GM12864 (cell line): ENCODE measurements at regions not wholly inside any gene's neighbourhood (a gene's known extent, or its start where the extent isn't known, plus 50 kb on each side); places are given as distances from the start of the nearest gene placed in this dataset.

Experiments used
- DNase-seq: peaks from one replicate; pipeline ENCODE4 v3.0.0-alpha.2; 2011; ENCODE audit warnings: low read depth
- H3K4me3 ChIP-seq: 2 replicates; pipeline ENCODE4 v1.5.1; 2011; ENCODE audit warnings: mild to moderate bottlenecking, low read depth, low read length, control low read depth
- TF ChIP-seq, protein P1 (sequence below): IDR thresholded peaks from 2 replicates; pipeline ENCODE4 v1.5.1; 2011; ENCODE audit warnings: low read depth, mild to moderate bottlenecking, moderate library complexity, low read length, control low read depth, inconsistent platforms; ENCODE audit errors: missing control alignments

DNA sequence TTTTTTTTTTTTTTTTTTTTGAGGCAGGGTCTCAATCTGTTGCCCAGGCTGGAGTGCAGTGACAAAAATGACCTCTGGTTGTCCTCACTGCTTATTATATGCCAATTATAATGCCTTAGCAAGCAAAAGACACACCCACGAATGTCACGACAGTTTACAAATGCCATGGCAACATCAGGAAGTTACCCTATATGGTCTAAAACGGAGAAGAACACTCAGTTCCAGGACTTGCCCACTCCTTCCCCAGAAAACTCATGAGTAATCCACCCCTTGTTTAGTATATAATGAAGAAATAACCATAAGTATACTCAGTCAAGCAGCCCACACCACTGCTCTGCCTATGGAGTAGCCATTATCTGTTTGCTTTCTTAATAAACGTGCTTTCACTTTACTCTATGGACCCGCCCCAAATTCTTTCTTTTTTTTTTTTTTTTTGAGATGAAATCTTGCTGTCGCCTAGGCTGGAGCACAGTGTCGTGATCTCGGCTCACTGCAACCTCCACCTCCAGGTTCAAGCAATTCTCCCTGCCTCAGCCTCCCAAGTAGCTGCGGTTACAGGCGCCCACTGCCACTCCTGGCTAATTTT, 106.2 kb downstream of the SMIM20 start:
- TF ChIP-seq, protein P1, sequence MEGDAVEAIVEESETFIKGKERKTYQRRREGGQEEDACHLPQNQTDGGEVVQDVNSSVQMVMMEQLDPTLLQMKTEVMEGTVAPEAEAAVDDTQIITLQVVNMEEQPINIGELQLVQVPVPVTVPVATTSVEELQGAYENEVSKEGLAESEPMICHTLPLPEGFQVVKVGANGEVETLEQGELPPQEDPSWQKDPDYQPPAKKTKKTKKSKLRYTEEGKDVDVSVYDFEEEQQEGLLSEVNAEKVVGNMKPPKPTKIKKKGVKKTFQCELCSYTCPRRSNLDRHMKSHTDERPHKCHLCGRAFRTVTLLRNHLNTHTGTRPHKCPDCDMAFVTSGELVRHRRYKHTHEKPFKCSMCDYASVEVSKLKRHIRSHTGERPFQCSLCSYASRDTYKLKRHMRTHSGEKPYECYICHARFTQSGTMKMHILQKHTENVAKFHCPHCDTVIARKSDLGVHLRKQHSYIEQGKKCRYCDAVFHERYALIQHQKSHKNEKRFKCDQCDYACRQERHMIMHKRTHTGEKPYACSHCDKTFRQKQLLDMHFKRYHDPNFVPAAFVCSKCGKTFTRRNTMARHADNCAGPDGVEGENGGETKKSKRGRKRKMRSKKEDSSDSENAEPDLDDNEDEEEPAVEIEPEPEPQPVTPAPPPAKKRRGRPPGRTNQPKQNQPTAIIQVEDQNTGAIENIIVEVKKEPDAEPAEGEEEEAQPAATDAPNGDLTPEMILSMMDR, result no peak
- no peak for DNase-seq
- no peak overlapping the region for H3K4me3 ChIP-seq

DNA sequence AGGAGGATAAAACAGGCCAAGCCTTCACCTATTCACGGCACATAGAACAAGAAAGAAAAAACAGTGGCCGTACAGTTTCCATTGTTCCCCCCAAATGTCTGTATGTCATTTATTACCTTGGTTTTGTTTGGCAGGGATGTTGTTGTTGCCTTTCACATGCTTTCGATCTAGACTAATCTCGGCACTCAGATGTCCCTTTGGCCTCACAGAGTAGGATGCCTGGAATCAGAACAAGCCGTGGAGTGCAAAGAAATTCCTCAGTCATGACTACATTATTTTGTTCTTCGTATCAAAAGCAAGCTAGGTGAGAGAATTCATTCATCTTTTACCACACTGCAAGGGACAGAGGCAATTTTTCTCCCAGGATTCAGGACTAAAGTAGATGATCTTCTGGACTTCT, 106.9 kb downstream of the SMIM20 start:
- H3K4me3 ChIP-seq, result no peak overlapping the region
- TF ChIP-seq, protein P1, result no peak
- DNase-seq, result no peak

DNA sequence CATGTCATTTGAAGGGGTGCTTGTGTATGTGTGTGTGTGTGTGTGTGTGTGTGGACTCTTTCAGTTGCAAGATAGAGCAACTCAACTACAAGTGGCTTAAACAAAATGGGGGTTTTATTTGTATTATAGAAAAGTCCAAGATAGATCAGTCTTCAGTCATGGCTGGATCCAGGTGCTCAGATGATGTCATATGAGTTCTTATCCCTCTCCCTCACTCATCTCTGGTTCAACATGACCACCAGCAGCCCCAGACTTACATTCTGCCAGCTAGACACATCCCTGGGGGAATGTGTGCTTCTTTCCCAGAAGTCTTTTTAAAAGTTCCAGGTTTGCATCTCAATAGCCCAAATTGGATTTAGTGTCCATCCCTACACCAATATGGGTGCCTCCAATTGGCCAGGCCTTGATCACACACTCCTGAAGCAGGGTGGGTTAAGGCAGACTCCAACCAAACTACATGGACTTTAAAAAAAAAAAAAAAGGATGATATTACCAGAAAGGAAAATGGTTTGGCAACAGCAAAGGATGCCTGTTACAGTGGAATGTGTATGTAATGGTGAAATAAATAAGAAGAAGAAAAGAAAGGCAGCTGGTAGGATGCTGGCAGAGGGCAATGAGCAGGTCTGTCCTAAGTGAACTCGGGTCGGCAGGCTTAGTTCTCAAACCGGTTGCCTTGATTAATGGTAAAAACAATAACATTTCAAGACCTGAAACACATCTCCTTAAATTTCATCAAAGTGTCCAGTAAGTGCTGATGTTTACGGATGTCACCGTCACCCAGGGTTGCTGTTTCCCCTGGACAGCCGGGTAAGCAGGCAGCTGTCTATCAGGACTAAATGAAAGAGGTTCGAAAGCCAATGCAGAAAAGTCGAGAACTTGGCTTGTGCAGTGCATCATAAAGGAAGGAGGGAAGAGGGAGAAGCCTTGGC, 107.7 kb downstream of the SMIM20 start:
- DNase-seq, result no peak
- H3K4me3 ChIP-seq, result no peak overlapping the region
- TF ChIP-seq, protein P1, result no peak

DNA sequence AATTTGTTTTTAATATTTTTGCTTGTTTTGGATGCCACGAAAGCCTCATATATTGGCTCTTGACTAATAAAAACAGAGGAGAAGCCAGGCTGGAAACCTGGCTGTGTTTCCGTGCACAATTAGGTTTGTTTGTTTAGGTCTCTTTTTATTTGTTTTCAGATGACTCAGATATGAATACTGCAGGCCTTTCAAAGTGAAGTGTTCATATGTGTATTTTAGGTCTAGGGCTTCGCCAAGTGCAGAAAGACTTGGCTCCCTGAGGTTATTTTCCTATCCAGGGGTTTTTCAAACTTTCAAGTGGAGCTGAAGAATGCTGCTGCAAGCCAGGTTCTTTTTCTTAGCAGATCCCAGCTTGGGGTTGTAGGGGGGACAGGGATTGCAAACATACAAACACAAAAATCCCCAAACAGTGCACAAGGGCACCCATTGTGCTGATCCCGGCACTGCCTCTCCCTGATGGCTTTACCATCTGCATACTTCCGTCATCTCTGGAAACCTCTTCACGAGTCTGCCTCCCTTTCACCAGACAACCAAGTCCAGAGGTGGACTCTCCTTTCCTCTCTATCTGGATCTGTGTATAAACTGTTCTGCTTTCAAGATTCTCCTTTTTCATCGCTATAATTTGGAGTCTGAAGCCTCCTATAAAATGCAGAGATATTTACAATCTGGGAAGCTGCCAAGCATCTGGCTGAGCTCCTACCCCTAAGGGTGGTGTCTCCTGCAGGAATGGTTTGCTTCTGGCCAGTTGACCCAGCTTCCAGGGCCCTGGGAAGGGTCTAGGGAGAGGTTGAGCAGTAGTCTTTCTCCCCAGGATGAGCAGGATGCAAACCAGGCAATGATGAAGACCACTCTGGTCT, 108.6 kb downstream of the SMIM20 start:
- no peak overlapping the region for H3K4me3 ChIP-seq
- TF ChIP-seq, protein P1, result no peak
- no peak for DNase-seq

DNA sequence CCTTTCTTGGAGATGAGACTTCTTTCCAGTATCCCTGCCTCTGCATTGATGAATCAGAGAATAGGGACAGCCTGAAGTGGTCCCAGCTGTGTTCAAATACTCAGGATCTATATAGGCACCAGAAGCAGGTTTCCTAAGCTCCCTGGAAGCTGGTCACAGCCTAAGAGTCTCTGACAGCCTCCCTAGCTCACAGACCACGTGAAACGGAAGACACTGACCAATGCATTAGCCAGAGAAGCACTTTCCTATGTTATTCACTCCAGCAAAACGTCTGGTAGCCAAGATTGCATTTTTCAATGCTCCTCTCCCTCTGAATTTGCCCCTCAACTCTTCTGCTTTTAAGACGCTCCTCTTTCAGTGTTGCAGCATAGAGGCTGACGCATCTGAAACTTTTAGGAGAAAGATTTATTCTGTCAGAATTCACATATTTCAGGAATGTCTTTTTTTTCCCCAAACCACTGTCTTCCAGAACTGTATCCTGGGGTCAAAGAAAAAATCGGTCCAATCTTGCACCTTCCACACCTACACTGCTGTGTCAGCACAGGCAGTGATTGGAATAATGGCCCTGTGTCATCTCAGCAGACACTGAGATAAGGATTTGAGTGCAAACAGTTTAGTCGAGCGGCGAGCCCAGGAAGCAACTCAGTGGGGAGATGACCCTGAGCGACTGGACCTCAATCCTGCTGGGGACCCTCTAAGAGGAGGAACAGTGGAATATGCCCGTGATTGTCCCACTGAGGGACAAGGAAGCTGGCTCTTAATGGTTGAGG, 109.4 kb downstream of the SMIM20 start:
- TF ChIP-seq, protein P1, result no peak
- DNase-seq, result no peak
- no peak overlapping the region for H3K4me3 ChIP-seq

DNA sequence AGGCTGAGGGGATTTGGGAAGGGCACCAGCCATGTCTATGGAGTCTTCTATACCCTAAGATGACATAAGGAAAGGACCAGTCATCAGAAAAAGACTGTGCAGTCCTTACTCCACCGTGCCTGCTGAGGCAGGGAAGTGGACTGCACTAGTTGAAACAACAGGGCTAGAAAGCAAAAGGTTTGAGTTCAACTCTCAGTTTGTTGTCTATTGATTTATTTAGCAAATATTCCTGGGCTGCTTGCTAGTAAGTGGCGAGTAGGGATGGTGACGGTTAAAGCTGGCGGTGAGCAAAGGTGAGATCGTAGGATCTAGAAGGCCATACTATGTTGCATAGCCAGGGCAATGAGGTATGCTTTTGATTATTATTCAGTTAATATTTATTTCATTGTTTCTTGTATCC, 110.1 kb downstream of the SMIM20 start:
- no peak overlapping the region for H3K4me3 ChIP-seq
- DNase-seq, result no peak
- TF ChIP-seq, protein P1, result no peak
